ENCODE measurements at regions not wholly inside any gene's neighbourhood (a gene's known extent, or its start where the extent isn't known, plus 50 kb on each side); places are given as distances from the start of the nearest gene placed in this dataset.

DNA sequence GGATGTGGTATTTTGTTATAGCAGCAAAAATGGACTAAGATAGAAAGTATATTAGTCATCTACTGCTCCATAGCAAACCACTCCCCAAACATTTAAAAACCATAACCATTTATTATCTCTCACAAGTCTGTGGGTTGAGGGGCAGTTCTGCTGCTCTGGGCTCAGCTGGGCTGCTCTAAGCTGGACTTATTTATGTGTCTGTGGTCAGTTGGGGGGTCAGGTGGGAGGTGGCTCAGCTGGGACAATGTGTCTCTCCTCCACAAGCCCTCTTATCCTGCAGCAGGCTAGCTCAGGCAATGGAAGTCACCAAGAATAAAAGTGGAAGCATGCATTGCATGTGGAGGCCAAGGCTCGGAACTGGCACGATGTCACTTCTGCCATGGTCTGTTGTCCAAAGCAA is 226.1 kb upstream of the N4BP1 start:
- TF ChIP-seq, protein P1, sequence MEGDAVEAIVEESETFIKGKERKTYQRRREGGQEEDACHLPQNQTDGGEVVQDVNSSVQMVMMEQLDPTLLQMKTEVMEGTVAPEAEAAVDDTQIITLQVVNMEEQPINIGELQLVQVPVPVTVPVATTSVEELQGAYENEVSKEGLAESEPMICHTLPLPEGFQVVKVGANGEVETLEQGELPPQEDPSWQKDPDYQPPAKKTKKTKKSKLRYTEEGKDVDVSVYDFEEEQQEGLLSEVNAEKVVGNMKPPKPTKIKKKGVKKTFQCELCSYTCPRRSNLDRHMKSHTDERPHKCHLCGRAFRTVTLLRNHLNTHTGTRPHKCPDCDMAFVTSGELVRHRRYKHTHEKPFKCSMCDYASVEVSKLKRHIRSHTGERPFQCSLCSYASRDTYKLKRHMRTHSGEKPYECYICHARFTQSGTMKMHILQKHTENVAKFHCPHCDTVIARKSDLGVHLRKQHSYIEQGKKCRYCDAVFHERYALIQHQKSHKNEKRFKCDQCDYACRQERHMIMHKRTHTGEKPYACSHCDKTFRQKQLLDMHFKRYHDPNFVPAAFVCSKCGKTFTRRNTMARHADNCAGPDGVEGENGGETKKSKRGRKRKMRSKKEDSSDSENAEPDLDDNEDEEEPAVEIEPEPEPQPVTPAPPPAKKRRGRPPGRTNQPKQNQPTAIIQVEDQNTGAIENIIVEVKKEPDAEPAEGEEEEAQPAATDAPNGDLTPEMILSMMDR (IDR thresholded peaks at IDR 0.05) = no peak
- intact Hi-C loops (cut with DNase I) = no loop called here
- Histone ChIP-seq H3K4me1 (no peaks in the 10 kb centered on the region), H3K27ac (no peak overlapping the region), H3K36me3 (no peaks in the 10 kb centered on the region), H3K4me3 (no peak overlapping the region), H3K9me3 (no peaks in the 10 kb centered on the region), H3K27me3 (ENCODE audit: low read depth) (no peaks in the 10 kb centered on the region)
- no peak for ATAC-seq
- no peak for DNase-seq

DNA sequence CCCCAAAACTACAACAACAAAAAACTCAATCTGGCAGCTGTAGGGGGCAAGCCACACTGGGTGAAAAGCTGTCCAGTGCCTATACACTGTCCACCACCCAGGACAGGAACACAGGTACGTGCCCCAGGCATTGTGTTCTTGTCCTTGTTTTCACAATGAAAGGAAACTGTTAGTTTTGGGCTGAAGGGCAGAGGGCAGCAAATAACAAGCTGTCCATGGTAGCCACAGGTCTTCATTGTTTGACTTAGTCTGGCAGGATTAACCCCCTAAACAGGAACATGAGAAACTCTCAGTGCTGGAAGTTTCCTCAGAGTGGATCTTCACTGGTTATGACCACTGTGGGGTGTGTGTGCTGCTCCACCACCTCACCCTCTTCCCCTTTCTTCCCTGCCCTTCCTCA is 224.6 kb upstream of the N4BP1 start:
- DNase-seq = no peak
- H3K4me1 ChIP-seq = no peaks in the 10 kb centered on the region
- intact Hi-C loops (cut with DNase I) = no loop called here
- no peaks in the 10 kb centered on the region for H3K27me3 ChIP-seq (ENCODE audit: low read depth)
- no peak overlapping the region for H3K4me3 ChIP-seq
- H3K9me3 ChIP-seq = no peaks in the 10 kb centered on the region
- H3K36me3 ChIP-seq = no peaks in the 10 kb centered on the region
- TF ChIP-seq, protein P1 (IDR thresholded peaks at IDR 0.05) = no peak
- no peak overlapping the region for H3K27ac ChIP-seq
- ATAC-seq = no peak

DNA sequence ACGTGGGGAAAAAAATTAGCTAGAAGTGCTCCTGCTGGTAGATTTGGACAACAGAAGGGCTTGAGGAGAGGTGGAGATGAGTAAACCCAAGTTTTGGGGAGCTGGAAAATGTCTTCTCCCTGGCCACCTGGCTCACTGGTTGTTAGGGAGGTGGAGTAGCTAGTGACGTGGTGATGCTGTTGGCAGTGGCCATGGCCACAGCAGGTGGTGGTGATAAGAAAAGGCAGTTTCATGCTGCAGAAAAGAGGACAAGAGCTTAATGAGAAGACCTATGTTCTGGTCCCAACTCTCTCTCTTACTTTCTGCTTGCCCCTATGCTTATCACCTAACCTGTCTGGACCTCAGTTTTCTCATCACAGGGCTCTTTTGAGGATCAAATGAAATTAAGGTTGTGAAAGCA is 223.5 kb upstream of the N4BP1 start:
- H3K9me3 ChIP-seq = no peaks in the 10 kb centered on the region
- TF ChIP-seq, protein P1 (IDR thresholded peaks at IDR 0.05) = no peak
- H3K27me3 ChIP-seq (ENCODE audit: low read depth) = no peaks in the 10 kb centered on the region
- no peaks in the 10 kb centered on the region for H3K4me1 ChIP-seq
- H3K27ac ChIP-seq = no peak overlapping the region
- DNase-seq = no peak
- H3K36me3 ChIP-seq = no peaks in the 10 kb centered on the region
- intact Hi-C loops (cut with DNase I) = no loop called here
- ATAC-seq = no peak
- no peak overlapping the region for H3K4me3 ChIP-seq

DNA sequence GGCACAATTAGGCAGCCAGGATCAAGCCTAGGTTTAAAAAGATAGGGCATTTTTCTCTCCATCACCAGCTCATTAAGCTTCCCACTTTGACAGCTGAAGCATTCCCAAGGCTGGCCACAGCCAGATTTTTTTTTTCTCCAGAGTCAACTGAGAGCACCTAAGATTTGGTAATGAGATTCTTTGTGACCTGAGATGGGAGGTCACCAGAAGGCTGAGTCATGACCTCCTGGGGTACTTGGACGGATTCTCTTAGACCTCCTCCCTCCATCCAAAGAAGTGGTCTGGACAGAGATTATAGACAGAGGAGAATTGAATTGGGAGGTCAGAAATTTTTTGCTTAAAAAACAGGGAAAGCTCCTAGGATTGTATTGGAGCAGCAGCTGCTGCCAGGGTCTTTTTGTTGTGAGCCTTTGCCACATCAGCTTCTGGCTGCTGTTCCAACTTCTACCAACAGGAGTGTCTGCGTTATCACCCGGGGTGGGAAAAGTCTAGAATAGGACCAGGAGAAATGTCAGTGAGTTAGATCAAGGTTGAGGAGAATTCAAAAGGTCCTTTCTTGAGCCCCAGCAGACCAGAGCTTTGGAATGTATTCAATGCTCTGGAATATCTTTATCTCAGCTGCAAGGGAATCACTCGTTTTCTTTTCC is 221.2 kb upstream of the N4BP1 start:
- TF ChIP-seq, protein P1 (IDR thresholded peaks at IDR 0.05) = no peak
- ATAC-seq = no peak
- H3K4me1 ChIP-seq = no peaks in the 10 kb centered on the region
- H3K4me3 ChIP-seq = no peak overlapping the region
- no peaks in the 10 kb centered on the region for H3K36me3 ChIP-seq
- no peak overlapping the region for H3K27ac ChIP-seq
- intact Hi-C loops (cut with DNase I) = no loop called here
- H3K9me3 ChIP-seq = no peaks in the 10 kb centered on the region
- no peak for DNase-seq
- H3K27me3 ChIP-seq (ENCODE audit: low read depth) = no peaks in the 10 kb centered on the region

DNA sequence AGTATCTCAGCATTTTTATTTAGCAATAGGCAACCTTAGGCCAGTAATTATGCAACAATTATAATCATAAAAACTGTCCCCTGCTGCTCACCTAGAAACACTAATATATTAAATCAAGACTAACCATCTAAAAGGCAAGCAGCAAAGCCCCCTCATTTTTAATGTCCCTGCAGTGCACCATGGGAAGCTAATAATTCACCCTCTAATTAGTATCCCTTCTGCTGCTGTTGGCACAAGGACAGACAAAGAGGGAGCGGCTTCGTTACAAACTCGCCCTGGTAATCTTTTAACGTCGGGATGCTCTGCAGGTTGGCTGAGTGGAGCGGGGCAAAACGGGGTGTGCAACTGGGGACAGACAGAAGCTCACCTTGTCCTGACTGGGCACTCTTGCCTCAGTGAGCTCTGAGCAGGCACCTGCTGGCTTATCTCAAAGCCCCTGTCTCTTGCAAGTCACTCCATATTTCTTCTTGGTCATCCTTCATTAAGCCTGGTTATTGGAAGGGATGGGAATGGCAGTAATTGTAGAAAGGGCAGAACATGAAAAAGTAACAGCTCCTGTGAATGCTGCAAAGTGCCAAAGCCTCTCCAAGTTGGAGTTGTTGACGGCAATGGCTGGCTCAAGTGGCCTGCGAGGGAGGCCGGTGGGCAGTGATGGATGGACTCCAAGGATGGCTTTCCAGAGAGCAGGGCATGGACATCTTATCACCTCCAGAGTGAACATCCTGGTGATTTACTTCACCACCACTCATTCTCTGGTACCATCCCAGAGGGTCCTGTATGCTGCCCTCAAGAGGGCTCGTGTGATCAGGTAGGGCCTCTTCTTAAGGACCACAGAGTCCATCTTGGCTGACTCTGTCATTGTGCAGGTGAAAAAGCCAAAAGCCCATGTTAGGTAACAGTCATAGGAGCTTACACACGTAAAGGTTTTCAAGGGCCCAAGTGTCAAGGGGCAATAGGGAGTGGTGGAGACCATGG is 219.6 kb upstream of the N4BP1 start:
- TF ChIP-seq, protein P1 (IDR thresholded peaks at IDR 0.05) = no peak
- no peak overlapping the region for H3K27ac ChIP-seq
- no peak for DNase-seq
- intact Hi-C loops (cut with DNase I) = no loop called here
- no peaks in the 10 kb centered on the region for H3K36me3 ChIP-seq
- H3K27me3 ChIP-seq (ENCODE audit: low read depth) = no peaks in the 10 kb centered on the region
- no peaks in the 10 kb centered on the region for H3K4me1 ChIP-seq
- no peak for ATAC-seq
- no peaks in the 10 kb centered on the region for H3K9me3 ChIP-seq
- no peak overlapping the region for H3K4me3 ChIP-seq
